Esophagus muscularis mucosa (tissue), 4 donors: ENCODE measurements at regions not wholly inside any gene's neighbourhood (a gene's known extent, or its start where the extent isn't known, plus 50 kb on each side); places are given as distances from the start of the nearest gene placed in this dataset.

Source experiments
- DNase-seq: peaks from one replicate; pipeline ENCODE4 v3.0.0-alpha.2; 2017; ENCODE audit errors: extremely low spot score
- H3K27ac ChIP-seq, 4 donors: fragments of 200-600 bp; sonication (generic); replicated peaks in 1 of 4; 1 replicate in 3 of 4; 2 replicates in 1 of 4; pipeline ENCODE4 v1.5.1; 2016 to 2019; ENCODE audit warnings: mild to moderate bottlenecking in 1 of 4
- H3K27me3 ChIP-seq, 4 donors: fragments of 200-600 bp; sonication (generic); one replicate each; pipeline versions ENCODE4 v1.5.1 to v1.6.0; 2016 to 2019
- H3K36me3 ChIP-seq, 4 donors: fragments of 200-600 bp; sonication (generic); one replicate each; pipeline ENCODE4 v1.5.1; 2016 to 2019
- H3K4me1 ChIP-seq, 4 donors: fragments of 200-600 bp; sonication (generic); one replicate each; pipeline ENCODE4 v1.5.1; 2016 to 2019
- H3K4me3 ChIP-seq, 4 donors: fragments of 200-600 bp; sonication (generic); 1 replicate in 2 of 4; 2 replicates in 2 of 4; pipeline ENCODE4 v1.5.1; 2016 to 2019; ENCODE audit warnings: mild to moderate bottlenecking in 4 of 4, moderate library complexity in 1 of 4
- H3K9me3 ChIP-seq, 4 donors: fragments of 200-600 bp; sonication (generic); 1 replicate in 3 of 4; 2 replicates in 1 of 4; pipeline ENCODE4 v1.5.1; 2016 to 2019
- EP300 ChIP-seq: sonication (generic); formaldehyde crosslinking; IDR thresholded peaks from one replicate; pipeline ENCODE4 v1.6.1; 2017; ENCODE audit warnings: antibody characterized with exemption
- POLR2A ChIP-seq: fragments of 450-650 bp; IDR thresholded peaks from one replicate; pipeline ENCODE4 v1.6.1; 2017; ENCODE audit warnings: antibody characterized with exemption, moderate library complexity, mild to moderate bottlenecking, low read depth
- POLR2AphosphoS5 ChIP-seq, 2 donors: sonication (generic); formaldehyde crosslinking; IDR thresholded peaks; one replicate each; pipeline ENCODE4 v1.6.1; 2017; ENCODE audit warnings: antibody characterized with exemption in 2 of 2
- WGBS: methylation state at CpG from one replicate; pipeline ENCODE4 v1.1.5; 2018; 5-methylcytosine and 5-hydroxymethylcytosine counted together
- intact Hi-C: fragments of 100-400 bp; cut with DNase I; formaldehyde crosslinking; loops from one replicate; pipeline ENCODE4 v1.15.1; 2023
- TF ChIP-seq, protein P1 (sequence below), 3 experiments: fragments of 200-600 bp in 2 of 3; fragments of 450-650 bp in 1 of 3; sonication (generic) in 2 of 3; IDR thresholded peaks; one replicate each; pipeline ENCODE4 v1.5.1; 2017 to 2019; ENCODE audit warnings: antibody characterized with exemption in 3 of 3, mild to moderate bottlenecking in 2 of 3, moderate library complexity in 1 of 3

DNA sequence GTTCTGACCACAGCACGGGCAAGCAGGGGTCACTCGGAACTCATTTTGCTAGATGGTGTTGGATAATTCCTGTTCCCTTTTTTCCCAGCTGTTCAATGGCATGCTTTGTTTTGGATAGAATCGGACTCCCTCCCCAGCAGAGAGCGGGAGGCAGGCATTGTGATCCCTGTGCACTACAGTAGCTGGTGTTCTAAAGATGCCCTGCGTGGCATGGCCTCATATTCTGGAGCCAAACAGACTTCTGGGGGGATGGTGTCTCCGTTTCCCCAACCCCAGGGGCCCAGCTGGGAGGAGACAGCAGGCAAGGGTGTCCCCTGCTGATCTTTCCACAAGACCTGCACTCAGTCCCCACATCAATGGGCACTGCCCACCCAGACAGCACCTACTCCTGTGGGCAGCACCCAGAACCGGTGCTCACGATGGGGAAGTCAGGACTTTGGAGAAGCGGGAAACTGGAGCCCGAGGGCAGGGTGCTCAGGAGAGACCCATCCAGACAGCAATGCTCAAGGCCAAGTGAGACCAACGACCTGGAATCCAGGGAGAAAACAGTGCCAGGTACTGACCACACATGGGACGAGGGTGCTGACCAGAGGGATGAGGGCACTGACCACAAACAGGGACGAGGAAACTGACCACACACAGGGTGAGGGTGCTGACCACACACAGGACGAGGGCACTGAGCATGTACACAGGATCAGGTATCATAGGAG lies 934.9 kb downstream of the BRD1 start:
- no peak for TF ChIP-seq POLR2AphosphoS5 (IDR thresholded peaks at IDR 0.05)
- no peak for TF ChIP-seq POLR2A
- TF ChIP-seq, protein P1, sequence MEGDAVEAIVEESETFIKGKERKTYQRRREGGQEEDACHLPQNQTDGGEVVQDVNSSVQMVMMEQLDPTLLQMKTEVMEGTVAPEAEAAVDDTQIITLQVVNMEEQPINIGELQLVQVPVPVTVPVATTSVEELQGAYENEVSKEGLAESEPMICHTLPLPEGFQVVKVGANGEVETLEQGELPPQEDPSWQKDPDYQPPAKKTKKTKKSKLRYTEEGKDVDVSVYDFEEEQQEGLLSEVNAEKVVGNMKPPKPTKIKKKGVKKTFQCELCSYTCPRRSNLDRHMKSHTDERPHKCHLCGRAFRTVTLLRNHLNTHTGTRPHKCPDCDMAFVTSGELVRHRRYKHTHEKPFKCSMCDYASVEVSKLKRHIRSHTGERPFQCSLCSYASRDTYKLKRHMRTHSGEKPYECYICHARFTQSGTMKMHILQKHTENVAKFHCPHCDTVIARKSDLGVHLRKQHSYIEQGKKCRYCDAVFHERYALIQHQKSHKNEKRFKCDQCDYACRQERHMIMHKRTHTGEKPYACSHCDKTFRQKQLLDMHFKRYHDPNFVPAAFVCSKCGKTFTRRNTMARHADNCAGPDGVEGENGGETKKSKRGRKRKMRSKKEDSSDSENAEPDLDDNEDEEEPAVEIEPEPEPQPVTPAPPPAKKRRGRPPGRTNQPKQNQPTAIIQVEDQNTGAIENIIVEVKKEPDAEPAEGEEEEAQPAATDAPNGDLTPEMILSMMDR (IDR thresholded peaks at IDR 0.05), result no peak
- no peak for TF ChIP-seq EP300
- H3K27ac ChIP-seq, result no peak overlapping the region
- H3K4me1 ChIP-seq, result no peaks in the 10 kb centered on the region
- no peak overlapping the region for H3K4me3 ChIP-seq
- peaks cover 0 to 12% (median 4%) of the 10 kb centered on the region in 4 donors for H3K9me3 ChIP-seq
- peaks cover 0 to 54% (median 0%) of the 10 kb centered on the region in 4 donors for H3K27me3 ChIP-seq
- intact Hi-C loops, result no loop called here
- peak; percentile 90 for DNase-seq
- H3K36me3 ChIP-seq, result no peaks in the 10 kb centered on the region
- 70% methylated on average over 11 of the region's 14 CpGs for WGBS

DNA sequence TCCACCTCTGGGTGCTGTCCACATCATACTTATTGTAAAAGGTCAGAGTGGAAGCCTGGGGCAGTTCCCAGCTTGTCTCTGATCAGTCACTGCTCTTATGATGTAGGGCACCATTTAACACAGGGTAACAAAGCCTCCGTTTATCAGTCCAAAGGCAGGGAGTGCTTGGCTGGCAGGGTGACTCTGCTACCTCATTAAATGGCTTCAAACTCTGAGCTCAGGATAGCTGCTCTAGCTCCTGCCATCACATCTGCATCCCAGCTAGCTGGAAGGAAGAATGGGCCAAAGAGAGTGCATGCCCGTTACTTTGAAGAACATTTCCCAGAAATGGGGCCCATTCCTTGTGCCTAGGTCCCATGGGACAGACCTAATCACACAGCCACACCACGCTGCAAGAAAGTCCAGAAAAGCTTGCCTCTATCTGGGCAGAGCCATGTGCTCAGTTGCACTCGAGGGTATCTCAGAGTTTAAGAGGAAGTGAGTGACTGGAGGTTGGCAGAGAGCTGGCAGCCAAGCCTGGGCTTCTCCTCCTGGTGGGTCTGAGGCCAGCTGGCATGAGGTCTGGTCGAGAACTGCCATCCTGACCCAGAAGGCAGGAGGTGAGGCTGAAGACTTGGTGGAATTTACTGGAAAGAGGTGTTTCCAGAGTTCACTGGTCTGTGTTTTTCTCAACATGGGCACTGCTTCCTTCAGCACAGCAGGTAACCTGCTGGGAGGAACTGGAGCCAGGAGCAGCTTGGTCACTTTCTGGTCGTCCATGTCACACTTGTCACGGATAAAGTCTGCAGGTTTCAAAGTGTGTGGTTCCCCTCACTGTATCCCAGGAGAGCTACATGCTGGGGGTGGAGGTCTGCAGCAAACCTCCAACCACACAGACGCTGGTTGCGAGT lies 935.7 kb downstream of the BRD1 start:
- H3K27ac ChIP-seq, result no peak overlapping the region
- DNase-seq, result no peak
- WGBS, result 69% methylated on average over 7 of the region's 9 CpGs
- no peaks in the 10 kb centered on the region for H3K4me1 ChIP-seq
- peaks cover 0 to 12% (median 4%) of the 10 kb centered on the region in 4 donors for H3K9me3 ChIP-seq
- H3K27me3 ChIP-seq, result peaks cover 0 to 56% (median 0%) of the 10 kb centered on the region in 4 donors
- H3K4me3 ChIP-seq, result no peak overlapping the region
- TF ChIP-seq POLR2AphosphoS5 (IDR thresholded peaks at IDR 0.05), result no peak
- TF ChIP-seq POLR2A, result no peak
- TF ChIP-seq EP300, result no peak
- TF ChIP-seq, protein P1 (IDR thresholded peaks at IDR 0.05), result no peak
- intact Hi-C loops, result no loop called here
- no peaks in the 10 kb centered on the region for H3K36me3 ChIP-seq

DNA sequence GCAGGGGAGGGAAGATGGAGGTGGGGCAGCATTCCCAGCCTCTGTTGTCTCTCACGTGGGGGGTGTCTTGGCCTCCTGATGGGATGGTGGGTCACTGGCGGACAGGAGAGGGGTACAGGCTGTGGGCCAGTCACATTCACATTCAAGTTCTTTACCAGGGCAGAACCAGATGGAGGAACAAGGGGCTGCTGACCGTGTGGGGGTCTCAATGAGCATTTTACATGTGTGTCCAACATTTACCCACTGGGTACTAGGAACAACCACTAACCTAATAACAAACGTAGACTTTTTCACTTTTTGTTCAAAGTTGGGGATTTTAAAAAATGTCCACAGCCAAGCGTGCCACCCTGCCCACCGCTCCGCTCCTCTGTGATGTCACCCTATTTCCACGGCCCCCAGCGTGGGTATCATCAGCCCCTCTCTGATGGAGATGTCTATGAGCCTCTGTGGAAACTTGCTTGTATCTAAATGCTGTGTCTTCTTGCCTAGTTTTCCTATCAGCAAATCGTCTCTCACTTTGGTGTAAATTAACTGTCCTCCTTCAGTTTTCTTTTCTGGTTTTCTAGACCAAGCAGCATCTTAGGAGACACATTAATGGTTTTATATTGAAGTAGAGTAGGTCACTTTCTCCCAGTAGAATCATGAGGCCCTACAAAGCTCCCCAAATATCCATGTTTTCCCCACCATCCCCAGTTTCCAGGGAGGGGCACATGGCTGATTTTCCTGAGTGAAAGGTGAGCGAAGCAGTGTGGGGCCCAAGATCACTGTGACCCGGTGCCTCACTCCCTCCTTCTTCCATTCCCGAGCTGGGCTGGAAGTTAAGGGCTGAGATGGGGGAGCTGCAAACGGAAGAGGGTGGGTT lies 936.7 kb downstream of the BRD1 start:
- Histone ChIP-seq H3K4me1 (no peaks in the 10 kb centered on the region), H3K4me3 (no peak overlapping the region), H3K36me3 (no peaks in the 10 kb centered on the region), H3K27ac (no peak overlapping the region), H3K9me3 (peaks cover 0 to 12% (median 4%) of the 10 kb centered on the region in 4 donors), H3K27me3 (peaks cover 0 to 63% (median 0%) of the 10 kb centered on the region in 4 donors)
- 83% methylated on average over 14 of the region's 14 CpGs for WGBS
- DNase-seq, result peak; percentile 80
- intact Hi-C loops, result no loop called here
- TF ChIP-seq POLR2A (no peak), POLR2AphosphoS5 (IDR thresholded peaks at IDR 0.05) (no peak), EP300 (no peak)
- TF ChIP-seq, protein P1 (IDR thresholded peaks at IDR 0.05), result no peak

- no peak for TF ChIP-seq EP300
- TF ChIP-seq POLR2A, result no peak
- TF ChIP-seq, protein P1 (IDR thresholded peaks at IDR 0.05), result no peak
- TF ChIP-seq POLR2AphosphoS5 (IDR thresholded peaks at IDR 0.05), result no peak
- intact Hi-C loops, result no loop called here
- no peaks in the 10 kb centered on the region for H3K36me3 ChIP-seq
- DNase-seq, result no peak
- no peak overlapping the region for H3K27ac ChIP-seq
- peaks cover 0 to 70% (median 0%) of the 10 kb centered on the region in 4 donors for H3K27me3 ChIP-seq
- peaks cover 0 to 12% (median 4%) of the 10 kb centered on the region in 4 donors for H3K9me3 ChIP-seq
- H3K4me3 ChIP-seq, result no peak overlapping the region
- H3K4me1 ChIP-seq, result no peaks in the 10 kb centered on the region
- WGBS, result 79% methylated on average over 20 of the region's 22 CpGs
These were observed 937.6 kb downstream of the BRD1 start for GRCh38 chr22:48889887-48890692.
